A673 (cell line): ENCODE measurements at regions not wholly inside any gene's neighbourhood (a gene's known extent, or its start where the extent isn't known, plus 50 kb on each side); places are given as distances from the start of the nearest gene placed in this dataset.

ENCODE experiments used
- BruUV-seq: library from RNA; stranded (reverse); fragments of 400-500 nt; replicated peaks from 2 replicates; lab custom pipeline; 2021; lab: Mats Ljungman, UMichigan
- CTCF ChIA-PET: fragments of 300-600 bp; sonication (Branson Sonifier 250); formaldehyde crosslinking; loops from one replicate; lab custom pipeline; 2022; ENCODE audit warnings: antibody characterized with exemption; lab: Charles Lee
- POLR2A ChIA-PET: fragments of 300-600 bp; sonication (Branson Sonifier 250); formaldehyde crosslinking; loops from one replicate; lab custom pipeline; 2022; ENCODE audit warnings: antibody characterized with exemption; ENCODE audit not compliant: low non-redundant PET; lab: Charles Lee
- DNase-seq: peaks from one replicate; pipeline ENCODE4 v3.0.0-alpha.2; 2015; ENCODE audit warnings: low spot score
- H3K27ac ChIP-seq: fragments of 200-600 bp; sonication (generic); 2 replicates; pipeline ENCODE4 v1.5.1; 2016; ENCODE audit warnings: mixed run types, low read depth, mild to moderate bottlenecking, mixed read lengths, antibody characterized with exemption, low read length; ENCODE audit not compliant: poor library complexity, severe bottlenecking
- H3K27me3 ChIP-seq: fragments of 200-600 bp; sonication (generic); replicated peaks from 2 replicates; pipeline ENCODE4 v1.6.1; 2017; ENCODE audit warnings: mixed run types, low read depth, mild to moderate bottlenecking, mixed read lengths, antibody characterized with exemption, low read length; ENCODE audit not compliant: insufficient read depth, poor library complexity
- H3K36me3 ChIP-seq: fragments of 200-600 bp; sonication (generic); 2 replicates; pipeline ENCODE4 v1.6.1; 2016; ENCODE audit warnings: mixed run types, mild to moderate bottlenecking, mixed read lengths, antibody characterized with exemption, low read length; ENCODE audit not compliant: insufficient read depth, poor library complexity, severe bottlenecking
- H3K4me1 ChIP-seq: fragments of 200-600 bp; sonication (generic); 2 replicates; pipeline ENCODE4 v1.6.1; 2017; ENCODE audit warnings: mixed run types, mild to moderate bottlenecking, mixed read lengths, antibody characterized with exemption, low read length; ENCODE audit not compliant: insufficient read depth, poor library complexity, severe bottlenecking
- H3K4me3 ChIP-seq: fragments of 200-600 bp; sonication (generic); 2 replicates; pipeline ENCODE4 v1.5.1; 2016; ENCODE audit warnings: low read depth, mixed run types, mild to moderate bottlenecking, mixed read lengths, low read length; ENCODE audit not compliant: poor library complexity, severe bottlenecking
- H3K9me3 ChIP-seq: fragments of 200-600 bp; sonication (generic); 2 replicates; pipeline ENCODE4 v1.6.1; 2016; ENCODE audit warnings: mixed run types, low read depth, mild to moderate bottlenecking, mixed read lengths, antibody characterized with exemption, low read length; ENCODE audit not compliant: poor library complexity, severe bottlenecking
- CTCF ChIP-seq: fragments of 300-800, 200-600 bp; sonication (generic); conservative IDR thresholded peaks from 2 replicates; pipeline ENCODE4 v1.5.1; 2017; ENCODE audit warnings: low read depth, mild to moderate bottlenecking, antibody characterized with exemption, low read length, moderate library complexity, mixed read lengths
- EZH2 ChIP-seq: fragments of 200-600 bp; sonication (generic); IDR thresholded peaks from 2 replicates; pipeline ENCODE4 v1.6.1; 2017; ENCODE audit warnings: borderline replicate concordance, low read depth, mild to moderate bottlenecking, mixed read lengths, antibody characterized with exemption, low read length; ENCODE audit not compliant: poor library complexity, severe bottlenecking
- intact Hi-C: fragments of 100-400 bp; cut with micrococcal nuclease; formaldehyde crosslinking; loops from one replicate; pipeline ENCODE4 v1.10.0; 2022; ENCODE audit not compliant: unreplicated experiment

- H3K4me1 ChIP-seq = no peaks in the 10 kb centered on the region
- no peaks in the 10 kb centered on the region for H3K9me3 ChIP-seq
- POLR2A ChIA-PET = no interaction called here
- BruUV-seq = no TSS peak
- no peaks in the 10 kb centered on the region for H3K36me3 ChIP-seq
- H3K4me3 ChIP-seq = no peak overlapping the region
- CTCF ChIA-PET = no interaction called here
- DNase-seq = no peak
- no peaks in the 10 kb centered on the region for H3K27me3 ChIP-seq
- intact Hi-C loops = no loop called here
- TF ChIP-seq EZH2 = no peak
- TF ChIP-seq CTCF = no peak
- H3K27ac ChIP-seq = no peak overlapping the region
Measured at GRCh38 chr12:127143020-127143419, 1124.0 kb upstream of the TMEM132C start.

- intact Hi-C loops = no loop called here
- peaks cover 2% of the 10 kb centered on the region for H3K4me1 ChIP-seq
- ChIA-PET POLR2A (no interaction called here), CTCF (no interaction called here)
- H3K36me3 ChIP-seq = no peaks in the 10 kb centered on the region
- H3K27me3 ChIP-seq = no peaks in the 10 kb centered on the region
- no peak for DNase-seq
- no peak overlapping the region for H3K27ac ChIP-seq
- no peak overlapping the region for H3K4me3 ChIP-seq
- TF ChIP-seq CTCF (no peak), EZH2 (no peak)
- H3K9me3 ChIP-seq = no peaks in the 10 kb centered on the region
- no TSS peak for BruUV-seq
Measured at GRCh38 chr12:127144770-127145169, 1122.2 kb upstream of the TMEM132C start.

GRCh38 chr12:127145241-127145928 lies 1121.6 kb upstream of the TMEM132C start:
- ChIA-PET CTCF (no interaction called here), POLR2A (no interaction called here)
- intact Hi-C loops = no loop called here
- no peaks in the 10 kb centered on the region for H3K9me3 ChIP-seq
- BruUV-seq = no TSS peak
- peak overlapping the region; percentile 13 for H3K4me3 ChIP-seq
- no peak for DNase-seq
- H3K36me3 ChIP-seq = no peaks in the 10 kb centered on the region
- H3K27me3 ChIP-seq = no peaks in the 10 kb centered on the region
- no peak for TF ChIP-seq CTCF
- TF ChIP-seq EZH2 = no peak
- peaks cover 9% of the 10 kb centered on the region for H3K4me1 ChIP-seq
- no peak overlapping the region for H3K27ac ChIP-seq
